Fibroblast of upper back skin (primary cell): ENCODE measurements at regions not wholly inside any gene's neighbourhood (a gene's known extent, or its start where the extent isn't known, plus 50 kb on each side); places are given as distances from the start of the nearest gene placed in this dataset.
"Not testable (repeated sequence)": the region's sequence is repeated elsewhere in the genome, so short reads cannot be mapped to it uniquely, and the experiment has no call there.

ENCODE experiments used
- DNase-seq: peaks from one replicate; pipeline ENCODE4 v3.0.0-alpha.2; 2013

DNA sequence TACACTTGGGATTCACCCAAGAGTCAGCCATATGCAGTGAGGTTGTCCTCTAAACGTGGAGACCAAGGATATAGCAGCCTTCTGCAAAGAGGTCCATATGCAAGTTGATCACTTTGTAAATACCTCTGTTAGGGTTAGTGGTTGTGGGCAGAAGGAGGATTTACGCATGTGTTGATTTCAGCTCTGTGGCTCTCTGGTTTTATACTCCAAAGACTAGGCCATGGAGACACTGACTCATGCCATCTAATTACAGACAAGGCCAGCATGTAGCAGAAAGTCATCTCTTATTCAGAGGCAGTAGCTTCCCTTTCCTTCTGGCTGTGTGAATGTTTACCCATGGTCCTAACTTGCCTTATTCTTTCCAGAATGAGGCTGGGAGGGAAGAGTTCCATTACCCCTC lies 140.9 kb upstream of the GOLGA6L4 start:
- DNase-seq, result not testable (repeated sequence)

DNA sequence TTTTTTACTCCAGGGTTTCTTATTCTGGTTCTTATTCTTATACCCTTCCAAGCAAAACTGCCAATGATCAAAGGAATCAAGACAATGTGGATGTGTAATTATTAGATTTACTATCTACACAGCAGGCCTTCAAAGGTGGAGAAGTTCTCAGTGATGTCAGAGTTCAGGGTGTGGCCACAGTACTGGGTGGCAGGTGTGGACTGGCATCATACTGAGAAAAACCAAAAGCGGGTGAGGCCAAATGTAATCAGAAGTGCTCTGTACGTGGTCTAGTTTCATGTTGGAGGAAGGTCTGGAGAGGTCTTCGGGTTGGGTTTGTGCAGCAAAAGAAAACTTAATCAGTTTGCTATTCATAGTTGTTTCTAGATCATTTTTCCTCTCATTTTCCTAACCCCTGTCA lies 138.5 kb upstream of the GOLGA6L4 start:
- not testable (repeated sequence) for DNase-seq

DNA sequence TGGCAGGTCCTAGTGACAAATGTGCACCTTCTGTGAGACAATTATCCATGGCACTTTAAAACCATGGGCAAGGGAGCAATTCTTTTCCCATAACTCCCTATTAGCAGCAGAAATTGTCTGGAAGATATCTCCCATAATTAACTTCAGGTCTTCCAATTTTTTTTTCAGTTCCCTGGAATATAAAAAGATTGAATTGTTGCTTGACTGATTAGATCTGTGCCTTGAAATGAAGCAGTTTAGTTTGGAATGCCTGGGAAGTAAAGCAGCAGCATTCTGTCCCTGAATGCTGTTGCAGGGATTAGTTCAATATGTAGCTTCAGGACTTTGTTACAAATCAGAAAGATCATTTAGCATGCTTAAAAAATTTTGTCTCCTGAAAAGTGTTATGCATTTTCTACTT lies 137.0 kb upstream of the GOLGA6L4 start:
- no peak for DNase-seq

DNA sequence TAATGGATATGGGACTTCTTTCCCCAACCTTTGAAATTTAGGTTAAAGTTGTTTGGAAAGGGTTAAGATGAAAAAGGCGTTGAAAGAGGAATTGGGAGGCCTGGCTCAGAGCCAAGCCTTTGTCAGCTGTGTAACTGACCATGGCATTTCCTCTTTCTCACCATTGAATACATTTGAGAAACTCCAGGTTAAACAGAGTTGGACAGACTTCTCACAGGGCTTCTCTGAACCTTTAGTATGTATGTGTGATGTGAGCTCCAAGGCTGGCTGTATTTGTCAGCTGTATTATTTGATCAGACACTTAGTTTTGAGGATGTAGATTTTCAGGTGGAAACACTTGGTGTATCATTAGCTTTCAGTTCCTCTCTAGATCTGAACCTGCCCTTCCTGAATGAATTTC lies 136.4 kb upstream of the GOLGA6L4 start:
- peak; percentile 32 for DNase-seq

DNA sequence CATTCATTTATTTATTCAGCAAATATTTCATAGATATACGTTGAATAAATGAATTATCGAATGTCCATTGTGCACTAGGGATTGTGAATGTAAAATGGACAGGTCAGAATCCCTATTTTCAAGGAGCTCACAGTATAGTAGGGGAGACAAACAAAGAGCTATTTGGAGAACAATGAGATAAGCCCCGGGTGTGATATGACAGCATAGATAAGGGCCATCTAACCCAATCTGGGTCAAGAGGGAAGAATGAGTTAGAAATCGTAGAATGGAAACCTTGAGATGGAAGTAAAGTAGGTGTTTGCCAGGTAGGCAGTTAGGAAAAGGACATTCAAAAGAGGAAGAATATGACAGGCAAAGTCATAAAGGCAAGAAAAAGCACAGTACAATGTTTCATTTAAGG lies 132.2 kb upstream of the GOLGA6L4 start:
- no peak for DNase-seq

DNA sequence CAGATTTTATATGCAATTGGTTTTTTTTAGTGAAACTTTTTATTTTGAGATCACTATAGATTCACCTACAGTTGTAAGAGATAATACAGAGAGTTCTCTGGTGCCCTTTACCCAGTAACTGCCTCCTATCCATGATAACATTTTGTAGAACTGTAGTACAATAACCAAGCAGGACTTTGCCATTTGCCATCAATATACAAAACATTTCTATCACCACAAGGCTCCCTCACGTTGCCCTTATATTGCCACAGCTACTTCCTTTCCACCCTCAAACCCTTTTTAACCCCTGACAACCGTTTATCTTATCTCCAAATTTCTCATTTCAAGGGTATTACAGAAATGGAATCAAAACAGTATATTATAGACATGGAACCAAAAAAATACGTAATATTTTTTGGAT lies 130.7 kb upstream of the GOLGA6L4 start:
- no peak for DNase-seq

DNA sequence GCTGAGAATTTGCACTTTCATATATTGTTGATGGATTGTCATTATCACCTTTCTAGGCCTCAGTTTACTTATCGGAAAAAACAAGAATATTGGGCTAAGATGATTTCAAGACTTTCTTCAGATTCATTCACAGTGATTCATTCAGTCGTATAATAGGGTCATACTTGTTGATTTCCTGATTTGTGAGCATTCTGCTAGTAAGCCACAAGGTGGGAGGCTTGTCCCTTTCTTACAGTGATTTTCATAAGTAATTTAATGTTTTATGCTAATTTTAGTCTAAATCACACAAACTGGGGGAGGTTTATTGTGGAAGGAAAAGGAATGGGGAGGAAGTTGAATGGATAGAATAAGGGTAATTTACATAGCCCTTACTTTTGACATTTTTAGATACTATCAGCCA lies 126.8 kb upstream of the GOLGA6L4 start:
- peak; percentile 6 for DNase-seq

DNA sequence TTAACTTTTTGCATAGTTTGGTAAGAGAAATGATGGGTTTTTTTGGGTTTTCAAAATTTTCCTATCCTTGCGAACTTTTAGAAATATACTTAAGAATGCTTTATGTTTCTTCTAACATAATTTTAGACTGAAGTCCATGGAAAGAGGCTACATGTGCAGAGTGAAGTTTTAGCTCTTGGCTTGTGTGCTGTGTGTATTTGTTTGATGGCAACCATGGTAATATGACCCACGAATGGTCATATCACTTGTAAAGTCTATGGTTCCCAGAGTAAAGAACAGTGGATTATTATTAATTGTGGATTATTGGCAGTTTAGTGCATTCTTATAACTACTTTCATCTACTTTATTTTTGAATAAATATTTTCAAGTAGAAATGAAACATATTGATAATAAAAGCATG lies 124.0 kb upstream of the GOLGA6L4 start:
- DNase-seq, result no peak

DNA sequence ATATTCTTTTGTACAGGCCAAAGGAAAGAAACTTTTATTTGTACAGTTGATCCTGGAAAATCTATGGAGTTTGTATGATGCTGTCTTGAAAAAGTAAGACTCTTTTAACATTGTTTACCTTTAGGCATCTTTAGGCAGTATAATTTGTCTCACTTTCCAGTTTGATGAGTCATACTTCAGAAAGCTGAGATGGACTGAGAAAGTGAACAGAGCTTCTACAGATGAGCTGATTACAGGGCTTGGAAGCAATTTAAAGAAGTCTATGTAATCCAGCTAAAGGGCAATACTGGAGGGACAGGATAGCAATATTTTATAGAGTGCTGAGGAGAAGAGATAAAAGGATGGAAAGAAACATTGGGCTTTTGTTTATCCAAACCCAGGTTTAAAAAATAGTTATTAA lies 123.5 kb upstream of the GOLGA6L4 start:
- peak; percentile 15 for DNase-seq

DNA sequence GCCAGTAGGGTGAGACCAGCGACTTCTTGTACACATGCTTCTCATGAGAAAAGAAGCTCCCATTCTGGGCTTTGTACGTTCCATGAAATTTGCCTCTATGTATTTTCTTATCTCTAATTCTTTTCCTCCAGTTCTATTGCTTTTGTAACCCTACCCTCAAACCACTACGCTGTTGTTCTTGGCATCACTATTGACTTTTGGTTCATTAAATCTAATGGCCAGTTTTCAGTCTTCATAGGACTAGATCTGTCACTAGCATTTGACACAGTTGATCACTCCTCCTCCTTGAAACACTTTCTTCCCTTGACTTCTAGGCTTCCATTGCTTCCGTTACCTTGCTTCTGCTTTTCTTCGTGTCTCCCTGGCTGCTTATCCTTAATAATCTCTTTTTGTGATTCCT lies 121.7 kb upstream of the GOLGA6L4 start:
- DNase-seq, result no peak

DNA sequence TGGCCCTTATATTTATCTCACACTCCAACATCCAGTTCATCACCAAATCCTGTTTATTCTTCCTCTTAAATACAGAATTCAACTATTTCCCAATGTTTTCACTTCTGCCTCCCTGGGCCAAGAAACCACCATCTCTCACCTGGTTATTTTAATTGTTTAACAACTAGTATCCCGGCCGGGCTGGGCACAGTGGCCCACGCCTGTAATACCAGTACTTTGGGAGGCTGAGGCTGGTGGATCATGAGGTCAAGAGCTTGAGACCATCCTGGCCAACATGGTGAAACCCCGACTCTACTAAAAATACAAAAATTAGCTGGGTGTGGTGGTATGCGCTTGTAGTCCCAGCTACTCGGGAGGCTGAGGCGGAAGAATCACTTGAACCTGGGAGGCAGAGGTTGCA lies 120.9 kb upstream of the GOLGA6L4 start:
- DNase-seq, result not testable (repeated sequence)

DNA sequence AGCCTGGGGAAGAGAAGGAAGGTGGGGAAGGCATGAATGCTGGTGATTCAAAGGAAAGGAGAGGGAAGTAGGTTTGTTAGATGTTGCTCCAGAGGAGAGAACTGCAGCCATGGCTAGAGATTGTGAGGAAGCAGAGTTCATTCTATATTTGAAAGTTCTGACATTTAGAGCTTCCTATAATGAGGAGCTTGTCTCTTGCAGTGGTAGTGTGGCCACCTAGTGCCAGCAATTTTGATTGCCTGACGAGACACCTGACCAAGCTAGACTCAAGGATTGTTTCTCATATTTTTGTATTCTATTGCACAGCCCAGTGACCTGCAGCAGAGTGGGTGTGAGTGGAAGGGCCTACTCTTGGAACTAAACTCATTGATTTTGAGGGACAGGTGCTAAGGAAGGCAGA lies 116.2 kb upstream of the GOLGA6L4 start:
- not testable (repeated sequence) for DNase-seq

DNA sequence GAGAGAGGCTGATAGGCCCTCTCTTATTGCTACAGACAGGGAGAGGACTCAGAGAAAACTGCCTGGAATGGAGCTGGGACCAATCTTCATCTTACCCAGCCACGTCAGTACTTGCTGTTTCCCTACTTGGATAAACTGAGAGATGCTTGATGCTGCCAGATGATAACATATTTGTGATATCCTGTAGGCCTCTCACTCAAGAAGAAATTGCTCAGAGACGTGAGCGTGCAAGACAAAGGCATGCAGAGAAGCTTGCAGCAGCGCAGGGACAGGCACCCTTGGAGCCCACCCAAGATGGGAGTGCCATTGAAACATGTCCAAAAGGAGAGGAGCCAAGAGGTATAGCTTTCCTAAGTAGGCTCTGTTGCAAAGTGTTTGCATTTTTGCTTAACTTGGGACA lies 114.7 kb upstream of the GOLGA6L4 start:
- DNase-seq, result peak; percentile 12

DNA sequence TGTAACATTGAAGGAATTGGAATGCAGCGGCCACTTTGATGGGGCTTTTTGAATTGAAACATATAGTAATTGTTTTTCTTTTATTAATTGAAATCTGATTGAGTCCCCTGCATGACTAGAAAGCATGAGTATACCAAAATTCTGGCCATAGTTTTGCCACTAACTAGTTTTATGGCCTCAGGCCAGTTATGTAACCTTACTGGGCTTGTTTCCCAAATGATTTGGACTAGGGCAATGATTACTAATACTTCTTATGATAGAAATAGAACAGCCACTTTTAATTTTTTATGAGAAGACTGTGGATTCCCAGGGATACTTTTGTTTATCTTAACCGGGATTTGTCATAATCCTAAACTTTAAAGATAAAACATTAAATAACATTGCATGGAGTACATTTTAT lies 106.9 kb upstream of the GOLGA6L4 start:
- peak; percentile 49 for DNase-seq

DNA sequence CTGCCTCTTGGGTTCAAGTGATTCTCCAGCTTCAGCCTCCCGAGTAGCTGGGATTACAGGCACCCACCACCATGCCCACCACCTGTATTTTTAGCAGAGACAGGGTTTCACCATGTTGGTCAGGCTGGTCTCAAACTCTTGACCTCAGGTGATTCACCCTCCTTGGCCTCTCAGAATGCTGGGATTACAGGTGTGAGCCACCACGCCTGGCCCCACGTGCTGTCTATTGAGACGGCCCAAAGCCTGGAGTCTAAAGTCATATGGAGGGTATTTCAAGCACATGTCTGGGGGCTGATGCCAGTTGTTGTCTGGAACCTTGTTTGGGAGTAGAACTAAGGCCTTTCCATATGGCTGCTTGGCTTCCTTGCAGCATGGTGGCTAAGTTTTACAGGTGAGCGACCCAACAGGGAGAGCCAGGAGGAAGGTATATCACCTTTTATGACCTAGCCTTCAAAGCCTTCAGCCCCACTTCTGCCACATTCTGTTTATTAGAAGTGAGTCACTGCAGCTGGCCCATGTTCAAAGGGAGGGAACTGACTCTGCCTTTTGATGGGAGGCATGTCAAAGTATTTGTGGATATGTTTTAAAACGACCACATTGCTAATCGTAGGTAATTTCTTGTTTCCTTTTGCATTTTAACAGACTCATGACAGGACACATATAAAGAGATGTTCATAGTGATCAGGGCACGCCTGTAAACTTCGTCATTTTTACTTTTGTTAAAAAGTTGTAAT lies 105.3 kb upstream of the GOLGA6L4 start:
- DNase-seq, result not testable (repeated sequence)

DNA sequence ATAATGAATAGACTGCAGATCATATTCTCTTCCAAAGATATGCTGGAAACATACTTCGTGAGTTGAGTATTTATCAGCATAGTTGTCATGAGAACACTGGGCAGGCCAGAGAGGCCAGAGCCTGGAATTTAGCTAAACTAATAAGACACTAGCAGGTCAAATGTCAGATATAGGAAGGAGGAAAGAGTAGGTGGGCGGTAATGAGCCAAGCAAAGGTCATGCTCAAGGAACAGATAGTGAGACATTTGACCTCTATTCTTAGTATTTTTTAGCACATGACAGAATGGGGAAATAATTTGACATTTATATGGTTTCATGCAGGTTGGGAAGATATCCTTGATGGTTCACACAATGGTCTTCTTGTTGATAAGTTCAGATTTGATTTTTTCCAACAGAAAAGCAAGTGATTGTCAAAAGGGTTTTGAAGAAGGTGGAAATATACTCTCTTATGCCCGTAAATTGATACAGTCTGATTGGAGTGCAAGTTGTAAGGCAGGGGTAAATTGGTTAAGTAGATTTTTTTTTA lies 99.6 kb upstream of the GOLGA6L4 start:
- not testable (repeated sequence) for DNase-seq

DNA sequence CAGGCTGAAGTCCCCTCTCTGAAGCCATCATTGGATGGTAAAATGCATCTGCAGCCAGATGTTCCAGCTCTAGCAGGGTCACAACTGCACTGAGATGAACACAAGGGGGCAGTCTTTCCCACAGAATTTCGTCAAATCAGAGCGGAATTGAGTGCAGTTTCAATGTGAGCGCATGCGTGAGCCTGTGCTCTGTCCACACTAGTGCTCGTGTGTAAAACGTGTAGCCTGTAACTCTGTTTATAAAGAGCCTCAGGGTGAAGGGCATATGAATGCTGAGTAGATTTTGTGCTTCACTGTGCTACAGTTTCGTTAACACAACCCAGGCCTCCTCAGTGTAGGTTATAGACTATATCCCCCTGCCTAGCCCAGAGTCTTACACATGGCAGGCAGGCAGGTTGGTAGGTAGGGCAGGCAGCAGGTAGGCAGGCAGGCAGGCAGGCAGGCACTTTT lies 92.7 kb upstream of the GOLGA6L4 start:
- DNase-seq, result peak; percentile 77

DNA sequence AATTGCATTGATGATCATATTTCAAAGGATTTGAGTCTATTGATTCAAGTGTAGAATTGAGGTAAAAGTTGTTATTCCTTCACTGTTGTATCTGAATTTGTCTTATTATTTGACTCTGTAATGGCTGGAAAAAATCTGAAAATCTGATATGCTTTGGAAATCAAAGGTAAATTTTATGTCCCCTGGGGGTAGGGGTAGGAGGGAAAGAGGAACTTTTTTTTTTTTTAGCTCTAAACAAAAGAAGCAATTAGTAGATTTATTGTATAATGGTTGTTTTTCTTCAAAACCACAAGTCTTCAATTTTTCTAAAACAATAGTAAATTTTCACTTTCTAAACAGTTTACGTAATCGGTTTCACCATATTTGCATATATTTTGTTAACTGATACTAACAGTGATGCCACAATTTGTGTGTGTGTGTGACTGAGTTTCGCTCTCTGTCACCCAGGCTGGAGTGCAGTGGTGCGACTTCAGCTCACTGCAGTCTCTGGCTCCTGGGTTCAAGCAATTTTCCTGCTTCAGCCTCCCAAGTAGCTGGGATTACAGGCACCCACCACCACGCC lies 91.7 kb upstream of the GOLGA6L4 start:
- DNase-seq, result no peak

DNA sequence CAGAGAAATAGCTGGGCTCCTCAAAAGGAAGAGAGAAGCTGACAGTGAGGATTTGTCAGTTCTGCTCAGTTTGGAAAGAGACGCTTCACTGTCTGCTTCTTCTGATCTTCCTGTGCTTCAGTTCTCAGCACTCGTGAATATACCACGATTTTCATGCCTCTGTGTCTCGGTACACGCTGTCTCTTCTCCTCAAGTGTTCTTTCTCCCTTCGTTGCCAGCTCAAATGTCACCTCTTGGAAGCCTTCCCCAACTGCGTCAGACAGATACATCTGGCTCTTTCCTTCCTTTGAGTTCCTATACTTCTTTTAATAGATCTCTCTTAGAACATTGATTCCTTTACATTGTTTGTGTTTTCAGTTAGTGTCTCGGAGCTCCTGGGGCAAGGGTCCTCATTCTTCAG lies 90.6 kb upstream of the GOLGA6L4 start:
- not testable (repeated sequence) for DNase-seq

DNA sequence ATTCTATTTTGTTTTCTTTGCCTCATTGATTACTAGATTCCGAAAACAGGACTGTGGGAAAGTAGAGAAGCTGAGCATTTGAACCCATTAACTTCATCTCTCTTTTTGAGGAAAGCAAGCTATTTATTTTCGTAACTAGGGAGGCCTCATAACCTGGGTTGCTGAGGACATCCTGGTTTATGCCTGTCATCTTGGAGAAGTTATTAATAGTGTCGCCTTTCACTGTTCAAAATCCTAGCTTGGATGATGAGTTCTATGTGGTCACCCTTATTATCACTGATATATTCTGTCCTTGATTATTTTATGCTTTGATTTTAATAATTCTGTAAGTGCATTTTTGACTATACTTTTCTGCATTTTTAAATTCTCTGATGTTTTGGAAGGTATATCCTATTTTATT lies 89.3 kb upstream of the GOLGA6L4 start:
- DNase-seq, result not testable (repeated sequence)

DNA sequence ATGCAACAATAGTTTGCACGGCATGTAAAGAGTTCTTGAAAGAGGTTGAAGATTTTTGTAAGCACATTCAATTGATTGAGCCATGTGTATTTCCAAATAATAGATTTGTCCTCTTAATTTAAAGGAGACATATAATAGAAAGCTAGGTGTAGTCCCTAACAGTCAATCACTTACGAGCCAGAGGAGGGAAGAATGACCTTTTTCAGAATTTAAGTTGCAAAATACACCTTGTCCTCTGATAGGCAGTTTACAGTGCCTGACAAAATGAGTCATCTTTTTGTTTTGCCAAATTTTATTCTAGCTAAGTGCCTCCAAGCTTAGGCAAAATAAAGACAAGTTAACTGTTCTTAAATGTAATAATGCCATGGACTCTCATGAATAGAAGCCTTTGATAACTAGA lies 88.3 kb upstream of the GOLGA6L4 start:
- not testable (repeated sequence) for DNase-seq

DNA sequence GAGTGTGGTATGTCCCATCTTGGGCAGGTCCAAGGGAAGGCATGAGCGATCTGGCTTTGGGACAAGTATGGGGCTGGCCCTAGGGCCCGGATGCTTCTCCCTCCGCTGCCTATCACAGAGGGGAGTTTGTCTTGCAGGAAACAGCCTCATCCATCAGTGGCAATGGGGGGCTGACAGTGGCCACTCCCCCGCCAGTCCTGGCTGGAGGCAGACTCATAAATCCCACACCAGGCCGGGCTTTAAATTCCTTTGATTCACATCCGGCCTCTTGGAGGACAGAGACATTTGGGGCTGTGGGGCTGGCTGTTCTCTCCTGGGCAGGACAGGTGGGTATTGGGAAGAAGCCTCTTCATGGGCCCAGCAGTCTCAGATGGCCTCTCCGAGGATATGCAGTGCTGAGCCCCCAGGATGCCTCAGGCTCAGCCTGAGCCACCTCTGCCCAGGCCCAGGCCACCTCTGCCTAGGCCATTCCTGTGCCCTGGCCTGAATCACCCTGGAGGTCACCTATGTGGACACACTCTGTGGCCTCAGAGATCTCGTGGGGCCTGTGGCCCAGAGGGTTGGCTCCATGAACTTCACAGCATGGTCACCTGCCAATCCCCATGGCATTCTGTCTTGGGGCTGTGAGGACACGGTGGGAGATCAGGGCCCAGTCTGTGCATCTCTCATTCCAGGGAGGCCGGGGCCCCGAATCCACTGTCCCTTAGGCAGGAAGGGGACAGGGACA lies 84.2 kb upstream of the GOLGA6L4 start:
- peak; percentile 55 for DNase-seq

DNA sequence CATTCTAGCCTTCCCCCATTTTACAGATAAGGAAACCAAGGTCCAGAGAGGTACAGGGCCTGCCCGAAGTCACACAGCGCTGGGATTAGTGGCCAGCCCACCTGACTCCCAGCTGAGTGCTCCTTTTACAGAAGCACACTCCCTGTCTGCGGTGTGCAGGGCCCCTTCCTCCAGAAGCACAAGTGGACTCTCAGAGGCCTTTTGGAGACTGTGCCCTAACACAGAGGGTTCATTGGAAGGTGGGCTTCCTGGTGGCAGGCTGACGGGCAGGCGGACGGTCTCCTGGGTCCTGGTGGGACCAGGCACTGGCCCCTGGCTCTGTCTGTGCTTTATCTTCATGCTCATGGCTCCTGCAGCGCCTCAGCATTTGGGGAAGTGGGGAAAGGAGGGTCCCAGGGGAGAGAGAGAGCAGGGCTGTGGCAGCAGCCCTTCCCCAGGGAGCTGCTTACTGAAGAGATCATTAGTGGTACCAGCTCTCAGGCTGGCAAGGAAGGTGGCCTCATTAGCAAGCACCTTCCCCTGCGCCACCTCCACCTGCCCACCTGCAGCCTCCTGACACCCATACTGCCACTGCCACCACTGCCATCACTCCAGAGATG lies 83.1 kb upstream of the GOLGA6L4 start:
- not testable (repeated sequence) for DNase-seq
